ENCODE measurements at regions not wholly inside any gene's neighbourhood (a gene's known extent, or its start where the extent isn't known, plus 50 kb on each side); places are given as distances from the start of the nearest gene placed in this dataset.
"Not testable (repeated sequence)": the region's sequence is repeated elsewhere in the genome, so short reads cannot be mapped to it uniquely, and the experiment has no call there.

DNA sequence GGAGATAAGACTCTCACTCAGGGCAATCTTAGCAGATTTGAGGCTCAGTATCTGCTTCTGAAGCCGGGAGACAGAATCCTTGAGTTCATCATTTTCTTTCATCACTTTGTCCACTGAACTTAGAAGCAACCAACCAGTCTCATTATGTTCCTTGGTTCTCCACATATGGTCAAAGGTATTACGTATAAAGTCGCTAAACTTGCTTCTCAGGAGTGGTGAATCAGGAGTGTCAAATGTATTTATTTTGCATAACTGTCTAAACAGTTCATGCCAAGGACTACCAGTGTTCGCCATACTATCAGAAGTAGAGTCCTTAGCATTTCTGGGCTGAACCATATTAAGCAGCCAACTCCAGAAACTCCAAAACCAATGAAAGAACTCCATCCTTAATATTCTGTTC is 163.0 kb upstream of the ZNF184 start:
- not testable (repeated sequence) for TF ChIP-seq ZFAT (CRISPR knock-in tag; conservative IDR thresholded peaks at IDR 0.05); MAFK (conservative IDR thresholded peaks at IDR 0.05 in 1 of 2, IDR thresholded peaks at IDR 0.05 in 1 of 2; ENCODE audit: low read length in 2 of 2)

All from HepG2 (cell line).